Activated T-helper 1 cell treated with Interleukin-2 at 50 U/mL for 16 hours (primary cell): ENCODE measurements at regions not wholly inside any gene's neighbourhood (a gene's known extent, or its start where the extent isn't known, plus 50 kb on each side); places are given as distances from the start of the nearest gene placed in this dataset.

Experiments used
- DNase-seq: peaks from one replicate; pipeline ENCODE4 v3.0.0-alpha.2; 2020; ENCODE audit warnings: low read depth

DNA sequence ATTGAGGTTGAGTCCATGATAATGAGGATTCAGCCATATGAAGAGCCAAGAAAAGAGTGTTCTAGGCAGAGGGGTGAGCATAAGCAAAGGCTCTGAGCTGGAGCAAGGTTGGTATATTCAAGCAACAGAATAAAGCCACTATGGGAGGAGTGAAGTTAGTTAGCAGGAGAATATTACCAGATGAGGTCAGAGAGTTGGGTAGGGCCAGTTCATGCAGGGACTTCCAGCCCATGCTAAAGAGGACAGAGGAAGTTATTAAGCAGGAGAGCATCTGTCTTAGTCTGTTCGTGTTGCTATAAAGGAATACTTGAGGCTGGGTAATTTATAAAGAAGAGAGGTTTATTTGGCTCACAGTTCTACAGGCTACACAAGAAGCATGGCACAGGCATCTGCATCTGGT lies 57.1 kb upstream of the ATG10 start:
- DNase-seq, result no peak

DNA sequence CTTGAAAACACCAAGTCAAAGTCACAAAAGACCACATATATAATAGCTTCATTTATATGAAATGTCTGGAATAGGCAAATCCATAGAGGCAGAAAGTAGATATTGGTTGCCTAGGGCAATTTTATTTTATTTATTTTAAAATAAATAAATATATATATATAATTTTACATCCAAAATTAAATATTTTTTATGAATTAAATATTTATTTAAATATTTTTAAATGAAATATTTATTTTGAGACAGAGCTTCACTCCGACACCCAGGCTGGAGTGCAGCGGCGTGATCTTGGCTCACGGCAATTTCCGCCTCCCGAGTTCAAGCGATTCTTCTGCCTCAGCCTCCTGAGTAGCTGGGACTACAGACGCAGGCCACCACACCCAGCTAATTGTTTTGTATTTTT lies 58.9 kb upstream of the ATG10 start:
- DNase-seq, result no peak

DNA sequence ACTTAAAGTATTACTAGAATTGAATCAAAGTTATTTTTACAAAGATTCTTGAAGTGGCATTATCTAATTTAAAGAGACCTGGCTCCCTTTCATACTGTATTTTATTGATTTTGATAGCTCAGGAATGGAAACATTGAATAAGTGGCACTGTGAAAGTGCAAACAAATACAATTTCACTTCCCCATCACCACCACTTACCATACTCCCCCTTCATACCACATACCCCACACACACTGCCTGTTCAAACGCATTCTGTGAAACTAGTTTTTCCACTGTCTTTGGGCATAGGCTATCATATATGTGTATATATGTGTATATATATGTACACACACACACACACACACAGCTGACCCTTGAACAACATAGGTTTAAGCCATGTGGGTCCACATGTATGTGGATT lies 62.1 kb upstream of the ATG10 start:
- DNase-seq, result no peak

DNA sequence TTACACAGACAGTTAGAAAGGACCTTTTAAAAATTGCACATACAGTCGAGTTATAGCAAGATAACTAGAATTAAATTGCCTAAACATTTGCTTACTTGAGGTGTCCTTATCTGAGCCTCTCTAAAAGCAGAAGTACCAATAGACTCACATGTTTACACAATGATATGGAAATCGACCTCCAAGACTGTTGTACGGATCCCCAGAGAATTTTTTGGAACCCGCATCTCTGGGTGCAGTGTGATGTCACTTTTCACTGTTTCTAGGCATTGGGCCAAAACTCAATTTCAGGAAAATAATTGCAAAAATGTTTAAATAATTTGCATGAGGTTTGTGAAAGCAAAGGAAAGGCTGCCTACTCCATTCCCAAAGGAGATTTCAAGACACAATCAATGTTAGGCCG lies 63.1 kb upstream of the ATG10 start:
- no peak for DNase-seq

DNA sequence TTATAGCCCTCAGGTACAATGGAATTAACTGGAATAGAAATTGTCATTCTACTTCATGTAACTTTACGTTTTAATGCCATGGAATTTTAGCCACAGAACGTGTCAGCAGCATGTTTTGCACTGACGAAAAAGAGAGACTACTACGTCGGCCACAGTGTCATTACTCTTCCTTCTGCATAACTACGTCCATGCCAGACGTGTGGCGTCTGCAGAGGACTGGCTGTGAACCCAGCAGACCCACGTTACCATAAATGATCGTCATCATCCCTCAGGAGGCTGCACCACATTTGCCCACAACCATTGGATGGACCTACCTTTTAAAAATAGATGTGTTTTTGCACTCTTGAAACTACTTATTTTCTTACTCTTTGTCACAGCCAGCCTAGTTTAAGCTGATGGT lies 63.8 kb upstream of the ATG10 start:
- DNase-seq, result no peak

DNA sequence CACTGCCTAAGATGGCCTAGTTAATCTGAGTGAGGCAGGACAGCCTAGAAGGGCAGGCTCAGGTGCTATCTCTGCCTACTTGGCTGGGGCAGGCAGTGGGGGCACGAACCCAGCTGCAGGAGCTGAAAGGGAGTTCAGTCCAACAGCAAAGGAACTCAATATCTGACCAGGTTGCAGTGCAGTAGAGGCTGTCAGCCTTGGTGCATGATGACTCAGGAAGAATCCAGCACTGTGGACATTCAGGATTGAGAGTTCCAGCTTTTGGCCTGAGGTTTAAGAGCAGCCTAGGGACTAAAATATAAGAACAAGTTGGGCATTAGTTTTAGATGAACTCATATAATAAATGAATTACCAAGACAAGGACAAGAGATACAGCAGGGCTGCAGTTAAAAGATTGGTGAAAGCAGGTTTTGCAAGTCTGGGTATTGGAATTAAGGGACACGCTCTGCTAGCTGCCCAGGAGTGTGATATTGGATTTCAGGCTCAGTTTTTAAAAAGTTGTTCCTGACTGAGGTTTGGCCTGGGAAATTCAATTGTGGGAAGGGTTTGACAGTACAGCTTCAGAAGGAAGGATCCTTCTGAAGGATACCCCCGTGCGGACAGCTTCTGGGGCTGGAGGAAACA lies 64.7 kb upstream of the ATG10 start:
- DNase-seq, result no peak

DNA sequence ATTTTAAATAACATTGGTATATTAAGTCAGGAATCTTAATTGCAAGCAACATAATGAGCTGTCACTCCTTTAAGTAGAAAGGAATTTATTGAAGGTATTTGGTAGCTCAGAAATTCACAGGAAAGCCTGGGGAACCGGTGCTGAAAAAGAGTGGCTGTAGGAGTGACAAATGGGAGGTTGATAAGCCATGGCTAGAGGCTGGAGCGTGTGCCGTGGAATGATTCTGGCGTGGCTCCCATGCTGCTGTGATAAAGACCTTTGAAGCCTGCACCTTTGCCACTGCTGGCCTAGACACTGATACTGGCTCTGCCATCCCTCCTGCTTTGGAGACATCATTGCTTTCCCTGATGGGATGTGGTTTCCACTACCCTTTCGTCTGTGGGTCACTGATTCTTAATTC lies 65.7 kb upstream of the ATG10 start:
- no peak for DNase-seq

DNA sequence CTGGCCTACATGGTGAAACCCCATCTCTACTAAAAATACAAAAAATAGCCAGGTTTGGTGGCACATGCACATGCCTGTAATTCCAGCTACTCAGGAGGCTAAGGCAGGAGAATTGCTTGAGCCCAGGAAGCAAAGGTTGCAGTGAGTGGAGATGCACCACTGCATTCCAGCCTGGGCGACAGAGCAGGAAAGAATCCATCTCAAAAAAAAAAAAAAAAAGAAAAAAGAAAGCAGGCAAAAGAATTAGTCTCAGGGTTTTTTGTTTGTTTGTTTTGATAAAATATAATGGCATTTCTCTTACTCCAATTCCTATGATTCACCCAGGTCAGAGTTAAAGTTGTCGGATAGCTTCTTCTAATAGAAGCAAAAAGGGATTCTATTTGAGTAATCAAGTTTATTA lies 67.0 kb upstream of the ATG10 start:
- no peak for DNase-seq

DNA sequence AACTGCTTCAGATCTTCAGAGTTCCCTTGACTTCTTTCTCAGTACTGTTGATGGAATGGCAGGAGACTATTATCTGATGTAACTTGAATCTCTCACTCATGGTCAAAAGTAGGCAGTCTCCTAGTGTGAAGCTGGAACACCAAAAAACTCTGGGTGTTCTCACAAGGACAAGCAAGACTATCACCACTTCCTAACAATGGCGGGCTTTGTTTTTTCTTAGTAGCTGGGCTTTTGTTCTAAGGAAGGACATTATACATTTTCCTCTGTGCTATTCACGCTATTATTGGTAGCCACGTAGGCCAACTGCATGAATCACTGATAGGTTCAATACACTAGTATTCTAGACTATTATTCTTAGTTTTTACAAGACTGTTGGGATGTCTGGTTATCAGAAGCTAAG lies 67.7 kb upstream of the ATG10 start:
- DNase-seq, result no peak

DNA sequence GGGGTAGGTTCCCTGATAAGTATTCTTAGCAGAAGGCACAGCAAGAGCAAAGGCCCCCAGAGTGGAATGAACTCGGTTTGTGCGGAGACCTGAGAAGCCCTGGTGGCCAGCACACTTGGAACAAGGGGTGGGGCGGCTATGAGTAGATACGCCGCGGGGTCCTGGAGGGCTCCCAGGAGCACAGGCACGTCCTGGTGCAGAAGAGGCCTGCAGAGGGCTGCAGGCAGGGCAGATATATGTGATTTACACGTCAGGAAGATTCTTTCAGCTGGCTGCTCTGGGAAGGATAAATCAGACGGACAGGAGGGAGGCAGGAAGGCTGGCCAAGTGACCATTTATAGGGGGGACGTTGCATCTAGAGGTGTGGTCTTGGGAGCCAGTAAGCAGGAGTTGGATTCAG lies 70.2 kb upstream of the ATG10 start:
- DNase-seq, result no peak

DNA sequence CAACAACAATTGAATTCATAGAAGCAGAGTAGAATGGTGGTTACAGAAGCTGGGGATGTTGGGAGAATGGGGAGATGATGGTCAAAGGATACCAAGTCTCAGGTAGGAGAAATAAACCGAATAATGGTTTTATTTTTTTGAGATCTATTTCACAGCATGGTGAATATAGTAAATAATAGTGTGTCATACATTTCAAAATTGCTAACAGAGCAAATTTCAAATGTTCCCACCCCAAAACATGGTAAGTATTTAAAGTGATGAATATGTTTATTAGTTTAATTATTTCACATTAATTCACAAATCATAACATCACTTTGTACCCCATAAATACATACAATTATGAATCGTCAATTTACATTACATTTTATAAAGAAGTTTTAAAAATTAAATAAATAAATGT lies 72.7 kb upstream of the ATG10 start:
- no peak for DNase-seq

DNA sequence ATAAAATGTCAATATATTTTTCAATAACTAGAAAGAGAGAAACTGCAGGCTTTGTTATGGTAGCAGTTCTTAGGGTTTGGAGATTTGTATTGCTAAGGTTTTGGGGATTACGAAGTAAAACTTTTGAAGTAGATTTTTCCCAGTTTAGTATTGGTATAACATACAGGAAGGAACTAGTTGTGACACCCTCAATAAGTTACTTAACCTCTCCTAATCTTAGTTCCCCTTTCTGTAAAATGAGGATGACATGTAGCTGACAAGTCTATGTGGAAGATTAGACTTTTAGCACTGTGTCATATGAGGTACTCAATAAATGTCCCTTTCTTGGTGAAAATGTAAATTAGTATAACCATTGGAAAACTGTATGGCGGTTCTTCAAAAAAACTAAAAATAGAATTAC lies 73.4 kb upstream of the ATG10 start:
- DNase-seq, result no peak

DNA sequence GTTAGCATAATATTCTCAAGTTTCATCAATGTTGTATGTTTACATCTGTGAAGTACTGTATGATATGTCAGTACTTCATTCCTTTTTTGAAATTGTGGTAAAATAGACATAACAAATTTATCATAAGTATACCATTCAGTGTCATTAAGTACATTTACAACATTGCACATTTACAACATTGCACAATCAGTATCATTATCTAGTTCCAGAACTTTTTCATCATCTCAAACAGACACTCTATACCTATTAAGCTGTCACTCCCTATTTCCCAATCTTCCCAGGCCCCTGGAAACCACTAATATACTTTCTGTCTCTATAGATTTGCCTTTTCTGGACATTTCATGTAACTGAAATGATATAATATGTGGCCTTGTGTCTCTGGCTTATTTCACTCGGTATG lies 75.1 kb upstream of the ATG10 start:
- DNase-seq, result no peak

DNA sequence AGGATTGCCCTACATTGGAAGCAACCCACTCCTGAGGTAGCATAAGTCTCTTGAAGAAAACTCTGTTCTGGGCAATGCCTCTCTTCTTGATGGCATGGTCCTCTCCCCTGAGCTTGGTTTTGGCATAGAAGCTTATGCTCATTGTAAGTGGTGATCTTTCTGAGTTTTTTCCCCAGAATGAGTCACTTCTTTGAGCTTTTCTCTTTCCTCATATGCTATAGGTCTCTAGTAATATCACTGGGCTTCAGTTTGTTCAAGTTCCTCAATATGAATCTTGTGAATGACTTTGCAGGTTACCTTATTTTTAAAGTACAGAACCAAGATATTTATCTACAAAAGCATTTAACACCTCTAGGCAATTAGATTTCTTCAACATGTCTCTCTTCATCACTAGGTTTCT lies 76.5 kb upstream of the ATG10 start:
- DNase-seq, result no peak

DNA sequence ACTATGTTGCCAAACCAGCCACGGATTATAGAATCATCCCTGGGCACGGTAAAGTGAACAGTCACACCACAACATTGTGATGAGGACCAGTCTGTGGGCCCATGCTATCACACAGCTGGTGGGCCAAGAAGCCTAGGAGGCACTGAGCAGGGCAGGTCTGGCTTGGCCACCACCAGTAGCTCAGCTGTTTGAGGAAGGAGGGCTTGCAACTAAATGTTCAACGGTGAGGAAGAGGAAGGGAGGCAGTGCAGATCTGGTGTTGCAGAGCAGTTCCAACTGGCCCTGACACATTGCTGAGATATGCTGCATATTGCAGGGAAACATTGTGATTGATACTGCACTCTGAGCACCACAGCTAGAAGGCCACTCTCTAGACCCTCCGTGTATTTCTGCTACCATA lies 77.9 kb upstream of the ATG10 start:
- no peak for DNase-seq

DNA sequence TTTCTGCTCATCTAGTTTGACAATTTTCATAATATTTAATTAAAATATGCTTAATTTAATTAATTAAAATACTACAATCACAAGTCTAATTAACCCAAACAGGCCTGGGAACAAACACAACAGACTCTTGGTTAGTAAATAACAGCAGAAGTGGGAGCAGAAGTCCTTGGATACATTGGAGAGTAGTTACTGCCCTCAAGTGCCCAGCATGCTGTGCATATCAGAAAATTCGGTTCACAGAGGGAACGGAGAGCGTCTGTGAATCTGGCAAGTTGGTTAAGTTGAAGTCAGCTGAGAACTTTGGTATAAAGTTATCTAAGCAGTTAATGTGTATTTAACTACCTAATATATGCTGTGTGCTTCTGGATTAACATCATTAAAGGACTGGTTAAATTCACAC lies 87.0 kb upstream of the ATG10 start:
- no peak for DNase-seq

DNA sequence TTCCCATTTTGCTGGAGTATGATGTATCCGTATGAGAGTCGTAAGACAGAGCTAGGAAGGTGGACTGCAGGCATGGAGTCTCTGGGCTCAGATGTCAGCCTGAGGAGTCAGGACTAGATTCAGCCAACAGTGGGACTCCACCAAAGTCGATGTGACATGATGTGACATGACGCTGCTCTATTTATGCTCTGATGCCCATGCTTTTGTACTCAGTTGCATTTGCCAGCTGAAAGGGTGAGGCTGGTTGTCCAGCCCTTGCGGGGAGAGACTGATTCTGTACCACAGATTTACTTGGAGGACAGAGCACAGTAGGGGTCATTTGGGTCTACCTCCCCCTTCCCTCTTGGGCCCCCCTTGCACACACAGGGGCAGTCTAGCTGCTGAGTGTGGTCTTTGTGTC lies 88.5 kb upstream of the ATG10 start:
- DNase-seq, result no peak

DNA sequence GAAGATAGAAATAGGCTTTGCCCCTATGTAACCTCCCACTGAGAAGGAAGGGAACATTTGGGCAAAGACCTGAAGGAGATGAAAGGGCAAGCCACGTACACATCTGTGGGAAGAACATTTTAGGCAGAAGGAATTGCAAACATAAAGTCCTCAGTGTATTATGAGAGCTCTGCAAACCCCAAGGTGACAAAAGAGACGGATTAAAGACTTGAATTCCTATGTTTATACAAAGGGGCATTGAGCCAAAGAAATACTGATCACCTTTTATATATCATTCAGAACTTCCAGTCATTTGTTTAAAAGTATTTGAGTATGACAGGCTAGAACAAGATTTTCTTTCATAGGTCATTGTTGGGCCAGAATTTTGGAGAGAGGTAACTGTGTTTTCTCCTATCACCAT lies 90.2 kb upstream of the ATG10 start:
- DNase-seq, result no peak

DNA sequence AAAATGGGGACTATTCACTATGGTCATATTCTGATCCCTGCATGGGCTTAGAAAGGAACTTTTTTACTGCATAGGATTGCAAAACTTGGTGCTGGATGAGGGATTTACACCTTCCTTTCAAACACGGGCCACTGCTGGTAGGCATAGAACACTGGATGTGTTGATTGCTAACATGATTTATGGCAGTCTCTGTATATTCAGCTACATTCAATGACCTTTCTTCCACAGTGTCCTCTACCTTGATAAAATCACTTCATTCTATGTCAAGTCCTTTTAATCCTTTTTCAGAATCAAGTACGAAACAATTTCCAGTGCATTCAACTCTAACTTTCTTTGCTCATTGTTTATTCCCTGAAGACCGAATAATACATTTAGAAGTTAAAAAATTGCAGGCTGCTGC lies 91.9 kb upstream of the ATG10 start:
- no peak for DNase-seq

DNA sequence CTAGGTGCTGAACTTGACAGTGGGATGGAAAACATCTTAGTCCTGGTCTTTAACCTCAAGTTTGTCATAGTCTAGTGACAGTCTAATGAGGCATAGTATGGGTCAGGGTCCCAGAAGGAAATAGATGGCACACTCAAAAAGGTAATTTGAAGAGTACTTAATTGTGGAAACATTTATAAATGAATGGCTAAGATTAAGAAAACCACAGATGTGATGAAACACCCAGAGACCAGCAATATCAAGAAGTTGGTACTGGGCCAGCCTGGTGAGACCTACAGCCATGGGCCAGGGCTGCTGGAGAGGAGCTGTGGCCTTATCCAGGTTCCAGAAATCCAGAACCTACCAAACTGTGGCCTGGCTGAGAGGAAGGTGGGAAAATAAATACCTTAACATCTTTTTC lies 93.5 kb upstream of the ATG10 start:
- DNase-seq, result no peak

DNA sequence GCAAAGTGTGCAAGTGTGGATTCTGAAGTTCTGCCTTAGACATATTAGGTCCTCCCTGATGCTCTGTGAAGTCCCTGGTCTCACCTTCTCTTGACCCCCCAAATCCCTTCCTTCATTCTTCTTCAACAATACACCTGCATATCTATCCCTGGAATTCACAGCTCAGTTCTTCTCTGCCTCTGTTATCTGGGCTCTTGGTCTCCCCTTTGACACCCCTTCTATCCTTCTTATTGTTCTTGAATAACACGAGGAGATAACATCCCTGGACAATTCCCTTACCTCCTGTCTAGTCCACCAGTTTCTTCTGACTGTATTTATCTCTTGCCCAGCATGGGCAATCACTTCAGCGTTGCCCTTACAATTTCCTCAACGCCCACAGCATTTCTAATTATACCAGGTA lies 104.8 kb upstream of the ATG10 start:
- no peak for DNase-seq

DNA sequence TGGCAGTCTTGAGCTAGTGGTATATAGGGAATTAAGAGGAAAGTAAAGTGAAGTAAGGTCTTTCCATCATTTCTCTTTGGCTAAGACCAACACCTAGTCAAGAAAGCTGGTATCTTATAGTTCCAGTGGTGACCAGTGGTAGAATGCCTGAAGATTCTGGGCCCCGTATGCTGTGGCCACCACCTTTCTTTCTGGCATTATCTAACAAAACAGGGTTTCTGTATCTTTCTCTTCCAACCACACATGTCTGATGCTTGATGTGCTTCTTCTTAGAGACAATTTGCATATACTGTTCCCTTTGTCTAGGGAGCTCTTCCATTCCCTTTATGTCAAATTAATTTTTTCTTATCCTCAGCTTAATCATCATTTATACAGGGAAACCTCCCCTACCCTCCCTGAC lies 109.9 kb upstream of the SSBP2 start:
- no peak for DNase-seq

DNA sequence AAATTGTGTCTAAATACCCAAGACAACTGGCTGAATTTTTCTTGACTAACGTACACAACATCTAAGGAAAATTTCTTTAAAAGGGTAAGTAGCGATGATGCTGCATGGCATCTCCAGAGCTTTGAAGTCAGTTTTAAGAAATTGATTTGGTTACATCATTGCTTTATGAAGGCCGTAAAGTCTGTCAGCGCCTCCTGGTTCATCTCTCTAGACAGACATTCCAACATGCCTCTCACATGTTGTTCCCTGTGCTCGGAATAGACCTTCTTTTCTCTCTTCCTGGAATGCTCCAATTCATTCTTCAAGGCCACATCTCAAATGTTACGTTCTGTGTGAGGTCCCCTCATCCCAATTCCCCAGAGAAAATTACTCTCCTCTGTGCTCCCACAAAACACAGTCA lies 108.7 kb upstream of the SSBP2 start:
- no peak for DNase-seq

DNA sequence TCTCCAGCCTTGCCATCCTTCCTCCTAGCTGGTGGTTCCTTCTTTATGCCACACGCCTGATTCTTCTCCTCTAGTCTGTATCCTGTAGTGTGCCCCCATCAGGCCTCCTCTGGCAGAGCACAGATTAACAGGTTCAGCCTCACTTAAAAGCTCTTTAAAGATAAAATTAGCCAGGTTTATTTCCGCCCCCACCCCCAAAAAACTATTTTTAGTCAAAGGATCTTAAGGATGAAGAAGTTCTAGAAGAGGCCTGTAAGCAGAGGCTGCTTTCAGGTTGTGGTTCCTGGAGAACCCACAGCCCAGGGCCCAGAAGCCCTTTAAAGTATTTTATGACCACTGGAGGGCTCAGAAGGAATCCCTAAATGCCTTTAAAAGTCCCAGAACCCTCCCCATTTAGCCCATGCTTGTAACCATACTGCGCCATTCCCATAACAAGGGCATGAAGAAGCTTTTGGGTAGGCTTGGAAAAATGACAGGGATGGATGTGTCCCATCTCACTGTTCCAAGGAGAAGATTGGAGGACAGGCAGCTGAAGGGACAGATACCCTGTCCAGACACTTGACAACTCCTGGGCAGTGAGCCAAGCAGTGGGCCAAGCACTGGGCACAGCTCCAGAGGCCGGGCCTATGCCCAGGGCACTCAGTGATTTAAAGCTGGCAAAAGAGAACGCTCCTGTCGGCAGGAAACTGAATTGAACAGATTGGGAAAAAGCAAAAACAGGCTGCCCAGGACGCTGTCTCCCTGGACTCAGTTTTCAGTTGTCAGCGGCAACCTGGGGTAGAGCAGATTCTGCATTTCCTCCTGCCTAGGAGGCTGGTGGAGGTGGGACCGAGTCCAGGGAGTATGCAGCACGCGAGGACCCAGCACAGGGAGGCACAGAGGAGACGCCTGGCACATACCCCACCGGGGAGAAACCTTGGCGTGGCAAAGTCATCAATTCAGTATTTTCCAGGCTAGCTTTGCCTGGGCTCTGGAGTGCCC lies 106.3 kb upstream of the SSBP2 start:
- DNase-seq, result no peak
